Ishikawa (cell line): ENCODE measurements at regions not wholly inside any gene's neighbourhood (a gene's known extent, or its start where the extent isn't known, plus 50 kb on each side); places are given as distances from the start of the nearest gene placed in this dataset.

Experiments used
- CEBPB ChIP-seq: IDR thresholded peaks from 2 replicates; pipeline ENCODE4 v1.6.1; 2012
- CREB1 ChIP-seq: IDR thresholded peaks from 2 replicates; pipeline ENCODE4 v1.6.1; 2012; ENCODE audit warnings: low read depth
- EP300 ChIP-seq: IDR thresholded peaks from 2 replicates; pipeline ENCODE4 v1.6.1; 2012; ENCODE audit warnings: borderline replicate concordance
- FOXM1 ChIP-seq: IDR thresholded peaks from 2 replicates; pipeline ENCODE4 v1.6.1; 2012; ENCODE audit warnings: low read depth, borderline replicate concordance
- MAX ChIP-seq: IDR thresholded peaks from 2 replicates; pipeline ENCODE4 v1.6.1; 2012
- NFIC ChIP-seq: IDR thresholded peaks from 2 replicates; pipeline ENCODE4 v1.6.1; 2012
- RAD21 ChIP-seq: IDR thresholded peaks from 2 replicates; pipeline ENCODE4 v1.6.1; 2012; ENCODE audit warnings: low read depth
- REST ChIP-seq: IDR thresholded peaks from 2 replicates; pipeline ENCODE4 v1.6.1; 2012; ENCODE audit warnings: low read depth, mild to moderate bottlenecking
- TAF1 ChIP-seq: IDR thresholded peaks from 2 replicates; pipeline ENCODE4 v1.6.1; 2012; ENCODE audit warnings: low read depth, mild to moderate bottlenecking
- TCF12 ChIP-seq: IDR thresholded peaks from 2 replicates; pipeline ENCODE4 v1.6.1; 2012; ENCODE audit warnings: low read depth
- YY1 ChIP-seq: IDR thresholded peaks from 2 replicates; pipeline ENCODE4 v1.6.1; 2012; ENCODE audit warnings: low read depth

DNA sequence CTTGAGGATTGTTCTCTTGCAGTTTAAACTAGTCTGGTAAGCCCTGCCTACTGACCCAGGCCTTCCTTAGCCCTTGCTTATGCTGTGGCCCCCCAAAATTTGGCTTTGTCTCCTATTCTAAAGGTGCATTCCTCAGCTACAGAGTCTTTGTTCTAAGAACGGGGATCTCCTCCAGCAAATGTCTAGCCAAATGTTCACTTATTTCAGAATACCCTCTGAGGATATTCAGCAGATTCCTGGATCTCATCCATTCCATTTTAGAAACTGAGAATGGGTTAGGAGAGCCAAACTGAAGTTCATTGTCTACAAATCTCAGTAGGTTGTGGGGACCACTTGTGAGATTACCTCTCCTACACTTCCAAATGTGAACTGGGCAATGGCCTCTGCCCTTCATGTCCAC is 164.2 kb upstream of the ARG1 start:
- TF ChIP-seq FOXM1 (no peak), YY1 (no peak), CEBPB (no peak), RAD21 (no peak), CREB1 (no peak), REST (no peak), NFIC (no peak), TCF12 (no peak), MAX (no peak), EP300 (no peak), TAF1 (no peak)
